GM18870 (cell line): ENCODE measurements at regions not wholly inside any gene's neighbourhood (a gene's known extent, or its start where the extent isn't known, plus 50 kb on each side); places are given as distances from the start of the nearest gene placed in this dataset.
"Not testable (repeated sequence)": the region's sequence is repeated elsewhere in the genome, so short reads cannot be mapped to it uniquely, and the experiment has no call there.

Experiments
- ATAC-seq: cut with Tn5 transposase; IDR thresholded peaks from one replicate; pipeline ENCODE4 v1.9.1; 2021; ENCODE audit warnings: moderate library complexity; ENCODE audit not compliant: unreplicated experiment

DNA sequence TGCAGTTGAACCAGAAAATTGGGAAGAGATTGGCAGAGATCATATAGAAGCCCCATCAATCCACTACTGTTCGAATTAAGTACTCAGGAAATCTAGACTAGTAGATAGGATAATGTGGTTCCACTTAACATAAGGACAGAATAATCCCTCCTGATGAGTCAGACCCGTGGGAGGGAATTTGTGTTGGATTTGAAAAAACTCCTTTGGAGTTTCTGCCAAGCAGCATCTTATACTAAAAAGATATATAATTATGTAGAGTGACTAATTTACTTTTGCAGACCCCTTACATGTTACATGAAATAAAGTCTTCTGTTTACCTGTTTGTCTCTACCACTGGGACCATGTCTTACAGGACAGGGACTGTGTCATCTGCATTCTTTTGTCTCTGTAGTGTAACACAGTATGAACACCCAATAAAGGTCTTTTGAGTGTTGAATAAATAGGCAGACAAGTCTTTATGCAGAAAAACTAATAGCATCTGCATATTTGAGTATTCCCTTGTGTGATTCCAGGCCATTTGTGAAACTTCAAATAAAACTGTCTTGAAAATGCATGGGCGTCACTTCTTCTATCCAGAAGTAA, 122.6 kb upstream of the DNAJC10 start:
- ATAC-seq = no peak

DNA sequence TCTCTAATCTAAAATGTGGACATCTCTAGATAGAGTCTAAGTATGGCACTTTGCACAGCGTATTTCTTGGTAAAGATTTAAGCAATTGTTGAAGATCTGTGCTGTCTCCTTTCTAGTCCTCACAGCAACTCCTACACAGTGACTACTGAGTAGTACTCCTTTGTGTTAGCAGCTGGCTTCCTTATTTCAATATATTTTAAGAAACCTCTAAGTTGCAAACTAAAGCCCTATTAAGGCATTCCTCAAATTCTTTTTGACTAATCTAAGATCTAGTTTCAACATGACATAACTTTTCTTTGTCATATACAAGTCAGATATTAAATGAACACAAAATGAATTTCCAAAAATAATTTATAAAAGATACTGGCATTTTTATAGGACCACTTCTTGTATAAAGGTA, 121.8 kb upstream of the DNAJC10 start:
- ATAC-seq = no peak

DNA sequence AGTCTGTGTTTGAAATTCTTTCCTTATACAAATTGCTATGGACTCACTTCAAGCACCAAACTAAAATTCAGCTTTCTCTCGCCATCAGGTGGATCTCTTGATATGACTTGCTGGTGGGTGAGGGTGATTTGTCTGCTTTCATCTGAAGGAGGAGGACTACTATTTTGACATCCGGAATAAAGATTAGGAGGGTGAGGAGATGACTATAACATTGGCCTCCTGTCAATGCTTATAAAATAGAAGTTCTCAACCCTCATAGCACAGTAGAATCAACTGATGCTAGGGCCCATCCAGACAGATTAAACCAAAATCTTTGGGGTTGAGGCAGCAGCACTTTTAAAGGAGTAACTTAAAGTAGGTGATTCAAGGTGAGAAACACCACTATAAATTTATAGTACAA, 120.4 kb upstream of the DNAJC10 start:
- ATAC-seq = no peak

DNA sequence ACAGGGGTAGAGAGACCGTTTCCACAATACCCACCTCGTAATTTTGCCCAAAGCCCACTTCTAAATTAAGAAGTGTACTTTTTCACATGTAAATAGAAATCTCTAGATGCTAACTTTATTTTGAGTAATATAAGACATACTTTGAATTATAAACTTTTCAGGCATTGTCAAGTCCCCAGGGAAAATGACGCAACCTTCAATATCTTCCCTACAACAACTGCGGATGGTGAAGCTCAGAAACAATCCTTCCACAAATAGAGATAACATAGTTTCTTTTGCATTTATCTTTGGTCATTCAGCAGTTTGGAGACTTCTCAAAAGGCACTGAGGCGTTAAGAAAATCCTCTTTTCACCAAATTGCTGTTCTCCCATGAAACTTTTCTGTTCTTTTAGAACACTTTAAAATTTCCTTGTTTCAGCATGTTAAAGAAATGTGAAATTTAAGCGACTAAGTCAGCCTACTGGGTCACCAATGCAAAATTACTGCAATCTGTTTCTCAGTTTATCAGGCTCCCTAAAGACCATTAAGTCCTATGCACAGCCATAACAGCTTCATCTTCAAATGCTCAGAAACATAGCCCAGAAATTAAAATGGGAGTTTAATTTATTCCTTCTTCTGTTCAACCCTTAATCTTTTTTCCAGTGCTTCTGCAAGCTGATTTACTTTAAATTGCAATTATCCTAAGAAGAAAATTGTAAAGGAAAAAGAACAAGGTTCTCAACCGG, 118.3 kb upstream of the DNAJC10 start:
- no peak for ATAC-seq

DNA sequence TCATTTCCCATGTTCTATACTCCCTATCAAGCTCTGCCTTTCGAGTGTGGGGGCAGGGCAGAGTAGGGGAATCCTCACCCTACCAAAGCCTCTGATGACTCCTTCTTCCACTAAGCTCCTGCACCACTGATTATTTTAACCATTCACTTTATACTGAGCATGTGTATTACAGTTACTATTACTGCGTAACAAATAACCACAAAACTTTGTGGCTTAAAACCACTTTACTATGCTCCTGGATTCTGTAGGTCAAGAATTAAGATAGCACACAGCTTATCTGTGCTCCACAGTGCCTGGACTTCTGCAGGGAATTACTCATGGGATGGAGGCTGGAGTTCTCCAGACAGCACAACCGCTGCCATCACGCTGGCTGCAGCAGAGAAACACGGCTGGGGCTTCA, 117.4 kb upstream of the DNAJC10 start:
- ATAC-seq = no peak

DNA sequence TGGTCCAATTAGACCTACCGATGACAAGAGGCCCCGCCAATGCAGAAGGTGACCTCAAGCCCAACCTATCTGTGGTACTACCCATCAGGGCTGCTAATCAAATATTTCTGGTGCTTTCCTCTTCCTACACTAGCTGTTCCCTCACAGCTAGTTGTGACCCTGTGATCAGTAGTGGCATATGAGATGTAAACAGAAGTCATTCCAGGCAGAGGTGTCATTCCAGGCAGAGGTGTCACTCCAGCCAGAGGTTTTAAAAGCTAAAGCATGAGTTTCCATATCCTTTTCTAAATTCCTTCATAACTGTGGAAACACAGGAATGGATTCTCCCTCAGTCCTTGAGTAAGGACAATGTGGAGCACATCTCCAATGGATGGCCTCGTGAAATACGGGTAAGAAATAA, 110.9 kb upstream of the DNAJC10 start:
- ATAC-seq = no peak

DNA sequence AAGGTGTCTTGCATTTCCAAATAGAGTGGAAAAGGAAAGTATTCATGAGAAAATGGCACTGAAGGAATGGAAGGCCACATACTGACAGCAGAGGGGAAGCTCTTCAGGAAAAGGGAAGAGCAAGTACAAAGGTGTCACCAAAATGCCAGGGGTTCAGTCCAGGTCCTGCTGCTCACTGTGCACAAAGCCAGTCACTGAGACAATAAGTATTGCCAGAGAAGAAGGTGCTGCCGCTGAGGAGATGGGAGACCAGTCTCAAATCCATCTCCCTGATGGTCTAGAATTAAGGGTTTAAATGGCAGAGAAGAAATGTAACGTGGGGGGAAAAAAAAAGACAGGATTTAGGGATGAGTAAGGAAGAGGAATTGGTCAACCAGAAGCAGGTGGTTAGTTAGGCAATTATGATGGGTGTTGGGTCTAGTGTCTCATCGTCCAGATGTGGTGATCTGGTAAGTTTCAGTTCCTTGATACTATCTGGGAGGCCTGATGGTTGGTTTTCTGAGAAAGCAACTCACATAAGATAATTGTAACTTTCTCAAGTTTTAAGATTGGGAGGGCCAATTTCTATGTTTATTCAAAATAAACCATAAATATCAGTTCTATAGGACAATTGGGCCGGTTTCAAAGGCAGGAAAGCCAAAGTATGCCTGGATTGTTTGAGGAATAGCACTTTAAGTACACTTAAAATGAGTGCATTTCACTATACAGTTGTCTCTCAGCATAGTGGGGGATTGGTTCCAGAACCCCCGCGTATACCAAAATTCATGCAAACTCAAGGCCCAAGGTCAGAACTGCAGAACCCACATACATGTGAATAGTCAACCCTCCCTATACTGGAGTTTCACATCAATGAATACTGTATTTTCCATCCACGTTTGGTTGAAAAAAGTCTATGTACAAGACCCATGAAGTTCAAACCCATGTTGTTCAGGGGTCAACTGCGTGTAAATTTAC, 109.1 kb upstream of the DNAJC10 start:
- peak; percentile 63 for ATAC-seq

DNA sequence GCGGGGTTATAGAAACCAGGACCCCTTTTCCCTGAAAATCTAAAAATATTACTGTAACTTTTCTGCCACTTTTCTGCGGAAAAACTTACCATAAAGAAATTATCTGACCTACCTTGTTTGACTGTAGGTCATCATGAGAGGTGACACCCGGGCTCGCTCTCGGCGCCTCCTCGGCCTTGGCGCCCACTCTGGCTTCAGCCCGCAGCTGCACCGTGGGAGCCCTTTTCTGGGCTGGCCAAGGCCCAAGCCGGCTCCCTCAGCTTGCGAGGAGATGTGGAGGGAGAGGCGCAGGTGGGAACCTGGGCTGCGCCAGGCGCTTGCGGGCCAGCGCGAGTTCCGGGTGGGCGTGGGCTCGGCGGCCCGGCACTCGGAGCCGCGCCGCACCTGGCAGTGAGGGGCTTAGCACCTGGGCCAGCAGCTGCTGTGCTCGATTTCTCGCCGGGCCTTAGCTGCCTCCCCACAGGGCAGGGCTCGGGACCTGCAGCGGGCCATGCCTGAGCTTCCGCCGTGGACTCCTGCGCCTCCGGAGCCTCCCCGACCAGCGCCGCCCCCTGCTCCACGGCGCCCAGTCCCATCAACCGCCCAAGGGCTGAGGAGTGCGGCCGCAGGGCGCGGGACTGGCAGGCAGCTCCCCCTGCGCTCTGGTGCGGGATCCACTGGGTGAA, 107.7 kb upstream of the DNAJC10 start:
- no peak for ATAC-seq

DNA sequence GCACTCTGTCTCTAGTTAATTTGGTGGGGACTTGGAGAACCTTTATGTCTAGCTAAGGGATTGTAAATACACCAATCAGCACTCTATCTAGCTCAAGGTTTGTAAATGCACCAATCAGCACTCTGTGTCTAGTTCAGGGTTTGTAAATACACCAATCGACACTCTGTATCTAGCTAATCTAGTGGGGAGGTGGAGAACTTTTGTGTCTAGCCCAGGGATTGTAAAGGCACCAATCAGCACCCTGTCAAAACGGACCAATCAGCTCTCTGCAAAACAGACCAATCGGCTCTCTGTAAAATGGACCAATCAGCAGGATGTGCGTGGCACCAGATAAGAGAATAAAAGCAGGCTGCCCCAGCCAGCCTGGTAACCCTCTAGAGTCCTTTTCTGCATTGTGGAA, 107.1 kb upstream of the DNAJC10 start:
- ATAC-seq = not testable (repeated sequence)

DNA sequence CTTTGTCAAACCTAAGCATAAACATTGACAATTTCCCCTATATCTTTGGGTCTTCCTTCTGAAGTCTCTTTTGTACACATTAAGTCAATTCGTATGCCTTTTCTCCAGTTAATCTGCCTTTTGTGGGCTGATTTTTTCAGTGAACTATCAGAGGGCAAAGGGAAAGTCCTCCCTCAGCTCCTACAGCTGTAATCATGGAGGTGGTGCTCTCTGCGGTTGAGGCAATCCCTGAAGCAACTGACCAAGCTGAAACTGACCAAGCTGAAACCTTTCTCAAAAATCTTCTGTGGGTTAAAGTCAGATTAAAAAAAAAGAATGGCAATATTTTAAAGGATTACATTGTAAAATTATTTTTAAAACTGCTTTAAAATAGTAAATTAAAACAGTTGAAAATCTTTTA, 105.8 kb upstream of the DNAJC10 start:
- ATAC-seq = no peak

DNA sequence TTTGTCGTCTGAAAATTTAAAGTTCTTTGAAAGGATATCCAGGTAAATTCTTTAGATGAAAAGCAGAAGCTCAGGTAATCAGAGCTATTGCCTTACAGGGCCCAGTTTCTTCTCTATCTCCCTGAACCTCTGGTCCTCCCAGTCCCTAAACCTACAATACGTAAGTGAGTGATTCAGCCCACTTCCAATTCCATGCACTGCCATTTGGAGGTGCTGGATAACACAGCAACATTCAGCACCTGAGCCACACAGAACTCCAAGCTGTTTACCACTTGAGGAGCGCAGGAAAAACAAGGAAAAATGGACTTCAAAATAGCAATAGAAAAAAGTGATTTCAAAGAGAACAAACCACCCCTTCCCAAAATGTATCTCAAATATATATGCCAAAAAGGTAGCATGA, 105.0 kb upstream of the DNAJC10 start:
- ATAC-seq = no peak

DNA sequence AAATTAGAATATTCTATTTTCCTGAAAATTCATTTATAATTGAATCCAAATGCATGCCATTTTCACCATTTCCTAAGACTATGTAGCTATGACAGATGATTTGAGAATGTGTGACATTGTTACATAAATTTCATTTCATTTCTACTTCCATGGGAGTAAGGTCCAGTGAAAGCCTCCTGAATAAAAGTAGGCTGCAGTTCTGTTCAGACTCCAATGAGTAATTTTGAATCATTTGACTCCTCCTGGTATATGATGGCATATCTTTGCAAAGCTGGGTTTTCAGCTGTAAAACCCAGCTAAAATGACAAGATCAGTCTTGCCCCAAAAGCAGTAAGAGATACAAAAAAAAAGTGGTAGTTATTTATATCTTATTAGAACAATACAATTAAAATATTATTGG, 101.0 kb upstream of the DNAJC10 start:
- ATAC-seq = no peak

DNA sequence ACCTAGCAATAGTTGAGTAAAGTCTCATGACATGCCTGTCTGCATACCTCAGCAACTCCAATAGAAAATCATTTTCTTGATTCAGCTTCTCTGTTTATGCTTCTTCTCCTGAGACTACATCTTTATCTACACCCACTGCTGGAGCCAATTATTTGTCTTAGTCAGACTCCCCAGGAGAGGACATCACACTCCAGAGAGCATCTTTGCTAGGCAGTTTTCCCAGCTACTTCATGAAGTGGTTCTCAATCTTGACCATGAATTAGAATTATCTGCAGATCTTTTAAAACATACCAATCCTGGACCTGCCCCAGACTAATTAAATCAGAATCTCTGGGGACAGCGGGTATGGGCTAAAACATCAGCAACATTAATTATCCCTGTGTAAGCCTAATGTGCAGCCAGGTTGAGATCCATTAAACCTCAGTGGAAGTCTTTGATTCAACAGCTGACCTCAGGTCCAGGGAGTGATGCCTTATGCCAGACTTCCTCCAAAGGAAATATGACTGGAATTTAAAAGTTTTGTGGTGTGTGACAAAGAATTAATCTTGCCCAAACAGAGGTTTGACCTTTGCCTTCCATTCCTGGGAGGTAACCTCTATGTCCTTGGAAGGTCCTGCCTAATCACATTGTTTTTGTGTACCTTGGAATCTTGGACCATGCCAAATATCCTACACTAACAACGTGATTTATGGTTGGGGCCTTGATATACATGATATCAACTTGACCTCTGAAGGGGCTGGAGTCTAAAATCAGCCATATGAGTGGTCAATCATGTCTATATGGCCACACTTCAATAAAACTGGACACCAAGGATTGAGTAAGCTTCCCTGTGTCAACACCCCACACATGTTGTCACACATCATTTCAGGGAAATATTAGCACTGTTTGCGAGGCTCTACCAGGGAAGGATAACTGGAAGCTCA, 99.3 kb upstream of the DNAJC10 start:
- no peak for ATAC-seq

DNA sequence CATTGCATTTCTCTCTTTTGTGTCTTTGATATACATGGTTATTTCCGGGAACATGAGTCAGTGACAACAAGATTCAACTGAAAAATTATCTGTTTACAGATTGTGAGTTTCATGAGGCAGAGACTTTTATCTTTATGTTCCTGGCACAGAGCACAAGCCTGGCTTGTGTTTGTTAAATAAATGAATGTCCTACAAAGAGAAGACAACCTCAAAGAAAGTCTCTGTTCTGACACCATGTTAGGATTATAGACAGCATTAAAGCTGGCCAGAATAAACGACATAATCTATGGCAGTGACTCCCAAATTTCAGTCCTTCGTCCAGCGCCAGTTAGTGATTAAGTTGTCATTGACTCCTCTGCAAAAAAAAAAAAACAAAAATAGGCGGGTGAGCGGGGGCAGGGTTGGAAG, 97.4 kb upstream of the DNAJC10 start:
- no peak for ATAC-seq

DNA sequence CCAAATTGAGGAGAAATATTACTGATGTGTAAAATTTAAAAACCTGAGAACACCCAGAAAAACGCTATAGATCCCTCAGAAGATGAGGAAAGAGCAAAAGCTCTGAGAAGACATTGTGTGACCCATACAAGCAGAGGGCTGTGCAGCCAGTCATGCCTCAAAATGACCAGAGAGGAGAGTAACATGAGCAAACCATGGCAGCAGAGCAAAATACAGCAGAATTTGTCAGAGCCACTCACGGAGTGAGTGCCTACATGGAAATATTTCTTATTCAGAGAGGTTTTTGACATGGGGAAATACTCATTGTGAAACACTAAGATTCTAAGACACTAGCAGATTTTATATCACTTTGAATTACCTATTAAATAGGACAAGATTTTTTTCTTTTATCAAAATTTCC, 96.8 kb upstream of the DNAJC10 start:
- ATAC-seq = no peak

DNA sequence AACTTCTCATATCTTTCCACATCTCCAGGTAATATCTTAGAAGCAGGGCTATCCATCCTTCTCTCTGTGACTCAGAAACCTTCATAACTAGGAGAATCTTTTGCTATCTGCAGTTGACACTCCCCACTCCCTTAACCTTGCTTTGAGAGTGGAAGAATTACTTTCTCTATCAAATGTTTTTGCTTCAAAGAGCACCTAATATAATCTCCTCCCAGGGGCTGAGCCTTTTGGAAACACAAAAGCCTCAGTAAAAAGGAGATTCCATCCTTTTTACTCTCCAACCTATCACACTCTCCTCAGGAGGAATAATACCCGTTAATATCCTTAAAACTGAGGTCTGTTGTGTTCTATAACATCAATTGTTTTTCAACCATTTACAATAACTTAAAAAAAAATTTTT, 94.9 kb upstream of the DNAJC10 start:
- ATAC-seq = no peak

DNA sequence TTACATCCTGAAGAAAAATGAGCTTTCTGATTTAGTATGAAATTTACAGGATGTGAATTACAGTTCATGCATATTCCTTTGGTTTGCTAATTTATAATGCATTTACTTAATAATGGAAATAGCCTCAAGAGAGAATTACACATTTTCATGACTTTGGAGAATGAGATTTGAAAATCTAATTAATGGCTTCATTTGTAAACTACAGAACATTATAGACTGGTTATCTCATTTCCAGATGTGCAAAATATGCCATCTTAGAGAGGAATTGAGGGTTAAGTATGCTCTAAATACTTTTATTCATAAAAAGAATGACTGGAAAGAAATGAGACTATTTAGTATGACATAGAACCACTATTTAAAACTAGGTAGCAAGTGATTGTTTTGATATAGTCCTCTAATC, 94.2 kb upstream of the DNAJC10 start:
- no peak for ATAC-seq

DNA sequence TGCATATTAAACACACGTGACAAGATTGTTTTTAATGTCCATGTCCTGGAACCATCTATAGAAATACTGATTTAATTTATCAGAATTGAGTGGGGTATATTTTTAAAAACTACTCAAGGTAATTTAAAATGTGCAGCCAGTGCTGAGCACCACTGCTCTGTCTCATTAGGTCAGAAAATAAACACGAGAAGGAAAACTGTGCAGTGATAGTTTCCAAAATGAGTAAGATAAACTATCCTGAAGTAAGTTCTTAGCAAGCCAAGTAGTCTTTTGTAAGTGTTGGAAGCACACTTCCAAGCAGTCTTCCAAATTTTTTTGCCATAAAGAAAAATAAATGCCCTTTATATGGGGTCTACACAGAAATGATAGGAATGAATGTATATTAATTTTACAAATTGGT, 93.8 kb upstream of the DNAJC10 start:
- no peak for ATAC-seq

DNA sequence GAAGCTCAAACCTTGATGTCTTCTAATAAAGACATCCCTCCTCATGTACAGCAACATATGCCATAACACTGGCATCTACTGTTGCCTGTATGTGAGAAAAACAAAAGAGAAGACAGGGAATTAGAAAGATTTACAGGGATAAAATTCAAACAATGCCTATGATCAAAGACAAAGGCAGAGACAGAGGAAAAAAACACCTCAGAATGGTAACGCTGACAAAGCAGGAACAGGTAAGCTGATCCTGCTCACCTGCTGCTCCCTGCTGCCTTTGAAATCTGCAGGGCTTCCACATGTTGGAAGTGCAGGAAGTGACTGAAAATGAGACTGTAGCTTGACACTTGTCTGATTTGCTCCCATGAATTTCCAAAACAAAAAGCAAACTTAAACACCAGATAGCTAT, 90.2 kb upstream of the DNAJC10 start:
- ATAC-seq = no peak

DNA sequence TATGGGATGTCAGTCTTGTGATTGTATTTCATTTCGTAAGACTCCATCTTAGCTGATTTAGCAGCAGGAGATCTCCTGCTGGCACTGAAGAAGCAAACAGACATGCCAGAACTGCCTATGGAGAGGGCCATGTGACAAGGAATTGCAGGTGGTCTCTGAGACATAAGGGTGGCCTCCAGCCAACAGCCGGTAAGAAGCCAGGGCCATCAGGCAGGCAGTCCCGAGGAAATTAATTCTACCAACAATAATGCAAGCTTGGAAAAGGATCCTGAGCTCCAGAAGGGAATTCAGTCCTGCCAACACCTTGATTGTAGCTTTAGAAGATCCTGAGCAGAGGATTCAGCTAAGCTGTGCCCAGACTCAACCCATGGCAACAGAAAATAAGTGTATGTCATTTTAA, 87.1 kb upstream of the DNAJC10 start:
- no peak for ATAC-seq
